ACC112 (cell line): ENCODE measurements at regions not wholly inside any gene's neighbourhood (a gene's known extent, or its start where the extent isn't known, plus 50 kb on each side); places are given as distances from the start of the nearest gene placed in this dataset.
"Not testable (repeated sequence)": the region's sequence is repeated elsewhere in the genome, so short reads cannot be mapped to it uniquely, and the experiment has no call there.

ENCODE experiments used
- H2AFZ ChIP-seq: fragments of 200-600 bp; sonication (generic); one replicate; pipeline ENCODE4 v1.6.0; 2017; ENCODE audit warnings: antibody characterized with exemption, low read length; ENCODE audit not compliant: unreplicated experiment
- H3K27ac ChIP-seq: fragments of 200-600 bp; sonication (generic); 2 replicates; pipeline ENCODE4 v1.5.1; 2014; ENCODE audit warnings: low read depth, mild to moderate bottlenecking, antibody characterized with exemption, low read length, moderate library complexity
- H3K27me3 ChIP-seq: fragments of 200-600 bp; sonication (generic); 2 replicates; pipeline ENCODE4 v1.6.1; 2014; ENCODE audit warnings: mild to moderate bottlenecking, antibody characterized with exemption, low read length, moderate library complexity, mixed read lengths; ENCODE audit not compliant: insufficient read depth
- H3K36me3 ChIP-seq: fragments of 200-600 bp; sonication (generic); 2 replicates; pipeline ENCODE4 v1.6.1; 2016; ENCODE audit warnings: mild to moderate bottlenecking, antibody characterized with exemption, low read length, moderate library complexity, mixed read lengths; ENCODE audit not compliant: insufficient read depth
- H3K4me1 ChIP-seq: fragments of 200-600 bp; sonication (generic); one replicate; pipeline ENCODE4 v1.6.1; 2016; ENCODE audit warnings: low read length, mixed read lengths; ENCODE audit not compliant: insufficient read depth, unreplicated experiment, control insufficient read depth
- H3K4me3 ChIP-seq: fragments of 200-600 bp; sonication (generic); 2 replicates; pipeline ENCODE4 v1.5.1; 2014; ENCODE audit warnings: mild to moderate bottlenecking, low read depth, low read length
- H3K79me2 ChIP-seq: fragments of 200-600 bp; sonication (generic); one replicate; pipeline ENCODE4 v1.6.0; 2016; ENCODE audit warnings: low read length; ENCODE audit not compliant: control insufficient read depth, unreplicated experiment, insufficient read depth

- H3K4me3 ChIP-seq: no peak overlapping the region
- no peak overlapping the region for H3K27ac ChIP-seq
- H3K4me1 ChIP-seq: no peaks in the 10 kb centered on the region
- no peaks in the 10 kb centered on the region for H3K79me2 ChIP-seq
- no peak overlapping the region for H2AFZ ChIP-seq
- no peaks in the 10 kb centered on the region for H3K27me3 ChIP-seq
- no peaks in the 10 kb centered on the region for H3K36me3 ChIP-seq
These were observed 245.5 kb downstream of the FNDC1 start for GRCh38 chr6:159414711-159415110.

- H3K4me1 ChIP-seq, H3K4me3 ChIP-seq, H3K27me3 ChIP-seq, H3K27ac ChIP-seq, H3K79me2 ChIP-seq, H2AFZ ChIP-seq, H3K36me3 ChIP-seq: not testable (repeated sequence)
These were observed 238.1 kb downstream of the FNDC1 start for GRCh38 chr6:159407211-159407780.

GRCh38 chr6:159404296-159404695, 235.1 kb downstream of the FNDC1 start:
- Histone ChIP-seq H3K27ac (no peak overlapping the region), H3K36me3 (no peaks in the 10 kb centered on the region), H2AFZ (no peak overlapping the region), H3K27me3 (no peaks in the 10 kb centered on the region), H3K79me2 (no peaks in the 10 kb centered on the region), H3K4me3 (no peak overlapping the region), H3K4me1 (no peaks in the 10 kb centered on the region)

- H3K27me3 ChIP-seq: no peaks in the 10 kb centered on the region
- no peak overlapping the region for H3K27ac ChIP-seq
- no peak overlapping the region for H3K4me3 ChIP-seq
- no peaks in the 10 kb centered on the region for H3K79me2 ChIP-seq
- H3K36me3 ChIP-seq: no peaks in the 10 kb centered on the region
- H2AFZ ChIP-seq: no peak overlapping the region
- no peaks in the 10 kb centered on the region for H3K4me1 ChIP-seq
These were observed 231.6 kb downstream of the FNDC1 start for GRCh38 chr6:159400826-159401225.

- H3K4me3 ChIP-seq: no peak overlapping the region
These were observed 230.6 kb downstream of the FNDC1 start for GRCh38 chr6:159399751-159400221.

GRCh38 chr6:159398633-159399032, 229.4 kb downstream of the FNDC1 start:
- Histone ChIP-seq H3K27ac (no peak overlapping the region), H3K36me3 (no peaks in the 10 kb centered on the region), H3K4me3 (no peak overlapping the region), H3K79me2 (no peaks in the 10 kb centered on the region), H3K27me3 (no peaks in the 10 kb centered on the region), H2AFZ (no peak overlapping the region), H3K4me1 (no peaks in the 10 kb centered on the region)

More at GRCh38 chr6:159399751-159400221, 230.6 kb downstream of the FNDC1 start:
- H3K79me2 ChIP-seq: no peaks in the 10 kb centered on the region
- H3K27me3 ChIP-seq: no peaks in the 10 kb centered on the region
- H3K27ac ChIP-seq: no peak overlapping the region
- no peak overlapping the region for H2AFZ ChIP-seq
- H3K4me1 ChIP-seq: no peaks in the 10 kb centered on the region
- no peaks in the 10 kb centered on the region for H3K36me3 ChIP-seq

GRCh38 chr6:159397753-159398152, 228.6 kb downstream of the FNDC1 start:
- no peak overlapping the region for H3K4me3 ChIP-seq
- no peaks in the 10 kb centered on the region for H3K4me1 ChIP-seq
- no peaks in the 10 kb centered on the region for H3K79me2 ChIP-seq
- H3K27me3 ChIP-seq: no peaks in the 10 kb centered on the region
- H2AFZ ChIP-seq: no peak overlapping the region
- H3K27ac ChIP-seq: no peak overlapping the region
- no peaks in the 10 kb centered on the region for H3K36me3 ChIP-seq

GRCh38 chr6:159395609-159396008, 226.4 kb downstream of the FNDC1 start:
- H3K27me3 ChIP-seq: no peaks in the 10 kb centered on the region
- H3K4me3 ChIP-seq: no peak overlapping the region
- H3K27ac ChIP-seq: no peak overlapping the region
- H3K79me2 ChIP-seq: no peaks in the 10 kb centered on the region
- H2AFZ ChIP-seq: no peak overlapping the region
- H3K36me3 ChIP-seq: no peaks in the 10 kb centered on the region
- no peaks in the 10 kb centered on the region for H3K4me1 ChIP-seq

- not testable (repeated sequence) for H3K4me1 ChIP-seq, H2AFZ ChIP-seq, H3K27ac ChIP-seq, H3K4me3 ChIP-seq, H3K79me2 ChIP-seq, H3K27me3 ChIP-seq, H3K36me3 ChIP-seq
These were observed 223.5 kb downstream of the FNDC1 start for GRCh38 chr6:159392695-159393094.

- no peak overlapping the region for H2AFZ ChIP-seq
- no peaks in the 10 kb centered on the region for H3K36me3 ChIP-seq
- H3K27ac ChIP-seq: no peak overlapping the region
- no peaks in the 10 kb centered on the region for H3K27me3 ChIP-seq
- no peaks in the 10 kb centered on the region for H3K79me2 ChIP-seq
- H3K4me1 ChIP-seq: no peaks in the 10 kb centered on the region
- H3K4me3 ChIP-seq: no peak overlapping the region
These were observed 221.2 kb downstream of the FNDC1 start for GRCh38 chr6:159390381-159390780.

- Histone ChIP-seq H3K4me1 (no peaks in the 10 kb centered on the region), H3K36me3 (no peaks in the 10 kb centered on the region), H3K27me3 (no peaks in the 10 kb centered on the region), H3K4me3 (no peak overlapping the region), H3K27ac (no peak overlapping the region), H2AFZ (no peak overlapping the region), H3K79me2 (no peaks in the 10 kb centered on the region)
These were observed 220.5 kb downstream of the FNDC1 start for GRCh38 chr6:159389695-159390094.
